H1 (cell line): ENCODE measurements at regions not wholly inside any gene's neighbourhood (a gene's known extent, or its start where the extent isn't known, plus 50 kb on each side); places are given as distances from the start of the nearest gene placed in this dataset.

Experiments
- CTCF ChIA-PET: fragments of 300-600 bp; sonication (Branson Sonifier 250); formaldehyde crosslinking; loops from one replicate; lab custom pipeline; 2021; ENCODE audit not compliant: partially characterized antibody; lab: Charles Lee
- POLR2A ChIA-PET: fragments of 300-600 bp; sonication (Branson Sonifier 250); formaldehyde crosslinking; loops from one replicate; lab custom pipeline; 2021; ENCODE audit warnings: inconsistent platforms; ENCODE audit not compliant: partially characterized antibody; lab: Charles Lee
- DNase-seq, 2 experiments: peaks; one replicate each; pipeline versions ENCODE4 v3.0.0 to v3.0.0-alpha.2; 2010 to 2022; ENCODE audit warnings: low spot score in 2 of 2, low read depth in 1 of 2, mixed read lengths in 1 of 2
- FAIRE-seq: peaks from 2 replicates; lab custom pipeline; 2011; peaks lifted over from hg19 to GRCh38; lab: Jason Lieb, UNC
- H2AFZ ChIP-seq: 2 replicates; pipeline ENCODE4 v1.8.1; 2012; ENCODE audit warnings: low read length, inconsistent platforms
- H2AK5ac ChIP-seq: 2 replicates; pipeline ENCODE4 v1.6.1; 2013; ENCODE audit warnings: low read depth, low read length
- H2BK120ac ChIP-seq: replicated peaks from 2 replicates; pipeline ENCODE3; 2013; ENCODE audit warnings: low read depth, low read length, inconsistent platforms
- H2BK12ac ChIP-seq: 2 replicates; pipeline ENCODE4 v1.6.1; 2013; ENCODE audit warnings: low read depth, low read length
- H2BK15ac ChIP-seq: 2 replicates; pipeline ENCODE4 v1.6.1; 2013; ENCODE audit warnings: low read length
- H2BK20ac ChIP-seq: 2 replicates; pipeline ENCODE4 v1.6.1; 2013; ENCODE audit warnings: low read length
- H2BK5ac ChIP-seq: 2 replicates; pipeline ENCODE4 v1.6.1; 2013; ENCODE audit warnings: low read depth, low read length
- H3K14ac ChIP-seq: 2 replicates; pipeline ENCODE4 v1.6.1; 2013; ENCODE audit warnings: inconsistent platforms; ENCODE audit not compliant: insufficient read length
- H3K18ac ChIP-seq: 2 replicates; pipeline ENCODE4 v1.6.1; 2013; ENCODE audit warnings: low read length; ENCODE audit errors: extremely low read depth
- H3K23ac ChIP-seq: 2 replicates; pipeline ENCODE4 v1.6.1; 2013; ENCODE audit warnings: inconsistent platforms; ENCODE audit not compliant: insufficient read length
- H3K23me2 ChIP-seq: 2 replicates; pipeline ENCODE4 v1.6.1; 2013; ENCODE audit warnings: low read depth, low read length
- H3K27ac ChIP-seq: 2 replicates; pipeline ENCODE4 v1.6.1; 2011; ENCODE audit warnings: low read depth, low read length, inconsistent platforms
- H3K27me3 ChIP-seq, 4 experiments: replicated peaks in 1 of 4; 1 replicate in 1 of 4; 2 replicates in 3 of 4; pipeline versions ENCODE4 v1.6.1 to v1.8.1; 2011 to 2013; ENCODE audit warnings: low read length in 3 of 4, mild to moderate bottlenecking in 3 of 4, inconsistent platforms in 2 of 4, mixed read lengths in 2 of 4, moderate library complexity in 1 of 4; ENCODE audit not compliant: control insufficient read depth in 3 of 4, insufficient read depth in 3 of 4; ENCODE audit errors: extremely low read depth in 1 of 4
- H3K36me3 ChIP-seq, 4 experiments: 2 replicates each; pipeline versions ENCODE4 v1.6.1 to v1.8.1; 2011 to 2013; ENCODE audit warnings: mild to moderate bottlenecking in 4 of 4, low read length in 3 of 4, moderate library complexity in 2 of 4, control low read depth in 1 of 4, inconsistent platforms in 1 of 4; ENCODE audit not compliant: insufficient read depth in 4 of 4, control insufficient read depth in 2 of 4
- H3K4ac ChIP-seq: replicated peaks from 2 replicates; pipeline ENCODE3; 2013; ENCODE audit warnings: low read length, low read depth, mixed read lengths, inconsistent platforms; ENCODE audit not compliant: insufficient read length
- H3K4me1 ChIP-seq, 4 experiments: replicated peaks in 1 of 4; 1 replicate in 1 of 4; 2 replicates in 3 of 4; pipeline versions ENCODE4 v1.6.1 to v1.8.1; 2011 to 2013; ENCODE audit warnings: low read length in 3 of 4, inconsistent platforms in 2 of 4, mixed read lengths in 1 of 4; ENCODE audit not compliant: insufficient read depth in 4 of 4, control insufficient read depth in 3 of 4
- H3K4me2 ChIP-seq, 2 experiments: 2 replicates each; pipeline versions ENCODE4 v1.6.1 to v1.8.1; 2011 to 2013; ENCODE audit warnings: low read depth in 2 of 2, low read length in 2 of 2, control low read depth in 1 of 2, inconsistent platforms in 1 of 2, mild to moderate bottlenecking in 1 of 2; ENCODE audit not compliant: insufficient read depth in 1 of 2
- H3K4me3 ChIP-seq, 4 experiments: fragments of 200-600, 300-600 bp in 1 of 4; sonication (generic), shearing (Covaris generic), sonication (Bioruptor Twin) in 1 of 4; 2 replicates each; pipeline versions ENCODE4 v1.5.1 to v1.8.1; 2011 to 2016; ENCODE audit warnings: low read length in 4 of 4, low read depth in 3 of 4, control low read depth in 2 of 4, inconsistent platforms in 2 of 4, mild to moderate bottlenecking in 2 of 4, mixed read lengths in 1 of 4, moderate library complexity in 1 of 4; ENCODE audit not compliant: insufficient read depth in 2 of 4; ENCODE audit errors: extremely low read depth in 1 of 4
- H3K56ac ChIP-seq: replicated peaks from 2 replicates; pipeline ENCODE3; 2013; ENCODE audit warnings: low read depth, mild to moderate bottlenecking, mixed read lengths, low read length, inconsistent platforms; ENCODE audit not compliant: insufficient read length
- H3K79me1 ChIP-seq: 2 replicates; pipeline ENCODE4 v1.6.1; 2013; ENCODE audit warnings: low read depth, low read length, control low read depth
- H3K79me2 ChIP-seq, 2 experiments: 2 replicates each; pipeline versions ENCODE4 v1.6.1 to v1.8.1; 2012 to 2013; ENCODE audit warnings: low read length in 2 of 2, mild to moderate bottlenecking in 2 of 2, inconsistent platforms in 1 of 2; ENCODE audit not compliant: insufficient read depth in 2 of 2, control insufficient read depth in 1 of 2
- H3K9ac ChIP-seq, 4 experiments: replicated peaks in 1 of 4; 1 replicate in 1 of 4; 2 replicates in 3 of 4; pipeline versions ENCODE4 v1.6.1 to v1.8.1; 2011 to 2013; ENCODE audit warnings: low read depth in 3 of 4, low read length in 3 of 4, control low read depth in 2 of 4, mild to moderate bottlenecking in 2 of 4, moderate library complexity in 2 of 4, inconsistent platforms in 1 of 4; ENCODE audit errors: extremely low read depth in 1 of 4
- H3K9me3 ChIP-seq, 2 experiments: 2 replicates each; pipeline versions ENCODE4 v1.6.1 to v1.8.1; 2012 to 2013; ENCODE audit warnings: mild to moderate bottlenecking in 2 of 2, moderate library complexity in 2 of 2, control low read depth in 1 of 2, inconsistent platforms in 1 of 2, low read depth in 1 of 2, low read length in 1 of 2, mixed read lengths in 1 of 2; ENCODE audit not compliant: insufficient read depth in 2 of 2
- H4K20me1 ChIP-seq, 2 experiments: replicated peaks in 1 of 2; 2 replicates each; pipeline versions ENCODE3 to v1.8.1; 2011 to 2013; ENCODE audit warnings: inconsistent platforms in 2 of 2, low read length in 2 of 2, mild to moderate bottlenecking in 1 of 2; ENCODE audit not compliant: insufficient read depth in 2 of 2, control insufficient read depth in 1 of 2
- H4K5ac ChIP-seq: 2 replicates; pipeline ENCODE4 v1.6.1; 2013; ENCODE audit warnings: low read length, low read depth, mixed read lengths, inconsistent platforms; ENCODE audit not compliant: insufficient read length
- H4K8ac ChIP-seq: 2 replicates; pipeline ENCODE4 v1.8.0; 2013; ENCODE audit warnings: mild to moderate bottlenecking, moderate library complexity, low read length, inconsistent platforms; ENCODE audit not compliant: insufficient read depth; ENCODE audit errors: extremely low read depth
- H4K91ac ChIP-seq: replicated peaks from 2 replicates; pipeline ENCODE3; 2013; ENCODE audit warnings: low read length, mixed read lengths, inconsistent platforms; ENCODE audit not compliant: insufficient read length
- BCL11A ChIP-seq, 2 experiments: IDR thresholded peaks; one replicate each; pipeline ENCODE4 v1.6.1; 2011; ENCODE audit warnings: low read depth in 2 of 2, low read length in 2 of 2, mild to moderate bottlenecking in 2 of 2
- CHD2 ChIP-seq: IDR thresholded peaks from 2 replicates; pipeline ENCODE4 v1.6.1; 2012; ENCODE audit warnings: low read length, improper control_type of control experiment
- E2F6 ChIP-seq: IDR thresholded peaks from 2 replicates; pipeline ENCODE4 v1.6.1; 2012; ENCODE audit warnings: inconsistent platforms
- EP300 ChIP-seq, 2 experiments: IDR thresholded peaks; 1 replicate in 1 of 2; 2 replicates in 1 of 2; pipeline ENCODE4 v1.6.1; 2011 to 2012; ENCODE audit warnings: low read depth in 2 of 2, low read length in 2 of 2, mild to moderate bottlenecking in 2 of 2, borderline replicate concordance in 1 of 2, inconsistent platforms in 1 of 2, moderate library complexity in 1 of 2
- GABPA ChIP-seq: IDR thresholded peaks from 2 replicates; pipeline ENCODE4 v1.6.1; 2011; ENCODE audit warnings: mild to moderate bottlenecking, low read length, moderate library complexity, borderline replicate concordance; ENCODE audit not compliant: insufficient read depth
- JUN ChIP-seq: IDR thresholded peaks from 2 replicates; pipeline ENCODE4 v1.6.1; 2011; ENCODE audit warnings: low read depth, mild to moderate bottlenecking, improper control_type of control experiment, low read length
- JUND ChIP-seq: IDR thresholded peaks from 2 replicates; pipeline ENCODE4 v1.6.1; 2011; ENCODE audit warnings: mild to moderate bottlenecking, improper control_type of control experiment, low read length
- RFX5 ChIP-seq: IDR thresholded peaks from 2 replicates; pipeline ENCODE4 v1.6.1; 2011; ENCODE audit warnings: low read depth, low read length, improper control_type of control experiment, borderline replicate concordance
- SAP30 ChIP-seq: fragments of 300-600 bp; sonication (generic); IDR thresholded peaks from 2 replicates; pipeline ENCODE4 v1.7.1; 2012; ENCODE audit warnings: low read length, moderate library complexity, mild to moderate bottlenecking, inconsistent platforms; ENCODE audit not compliant: insufficient read depth, insufficient replicate concordance
- SIN3A ChIP-seq, 2 experiments: IDR thresholded peaks in 1 of 2; conservative IDR thresholded peaks in 1 of 2; 2 replicates each; pipeline ENCODE4 v1.6.1; 2011 to 2012; ENCODE audit warnings: low read length in 2 of 2, improper control_type of control experiment in 1 of 2, low read depth in 1 of 2, mild to moderate bottlenecking in 1 of 2
- SIX5 ChIP-seq: IDR thresholded peaks from 2 replicates; pipeline ENCODE4 v1.6.1; 2011; ENCODE audit warnings: mild to moderate bottlenecking, low read depth, low read length
- SP1 ChIP-seq: IDR thresholded peaks from 2 replicates; pipeline ENCODE4 v1.6.1; 2011; ENCODE audit warnings: low read depth, low read length
- SUZ12 ChIP-seq: fragments of 200-600 bp; sonication (generic); IDR thresholded peaks from 2 replicates; pipeline ENCODE4 v1.6.1; 2012; ENCODE audit warnings: mild to moderate bottlenecking, inconsistent platforms, low read length, moderate library complexity, mixed read lengths
- TBP ChIP-seq: IDR thresholded peaks from 2 replicates; pipeline ENCODE4 v1.6.1; 2011; ENCODE audit warnings: low read depth, low read length, improper control_type of control experiment
- whole genome bisulfite sequencing, 2 experiments: shearing (Covaris generic) in 1 of 2; methylation state at CpG; one replicate each; pipeline versions ENCODE4 v1.1.6 to v1.1.7; 2013 to 2015; ENCODE audit warnings: low lambda C conversion rate in 2 of 2, mixed read lengths in 2 of 2, inconsistent platforms in 1 of 2, low coverage in 1 of 2, missing lambda C conversion rate in 1 of 2; ENCODE audit not compliant: insufficient replicate concordance in 2 of 2, insufficient coverage in 1 of 2, insufficient read length in 1 of 2; ENCODE audit errors: extremely low coverage in 1 of 2, missing lambda C conversion rate in 1 of 2; 5-methylcytosine and 5-hydroxymethylcytosine counted together

DNA sequence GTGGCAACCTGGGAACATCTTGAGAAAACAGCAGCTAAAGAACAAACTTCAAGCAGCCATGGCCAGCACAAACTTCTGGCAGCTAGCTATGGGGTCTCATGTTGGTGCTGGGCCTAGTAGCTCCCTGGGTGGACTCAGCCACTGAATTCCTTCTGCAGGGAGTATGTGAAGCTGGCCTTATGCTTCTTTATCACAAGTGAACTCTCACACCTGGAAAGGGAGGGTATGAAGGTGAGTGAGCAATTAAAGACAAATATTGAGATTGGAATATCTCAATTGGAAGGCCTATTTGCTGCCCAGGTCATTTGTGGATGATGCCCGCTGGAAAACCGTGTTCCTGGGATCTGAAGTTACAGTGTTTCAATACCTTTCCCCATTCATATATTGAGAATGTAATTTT is 153.3 kb upstream of the RPS6KA3 start:
- no peak for FAIRE-seq
- no peak overlapping the region for H3K4ac ChIP-seq
- no peak overlapping the region for H4K91ac ChIP-seq
- H3K79me1 ChIP-seq: no peaks in the 10 kb centered on the region
- no peak overlapping the region for H4K8ac ChIP-seq
- 94% methylated on average over 2 of the region's 2 CpGs; no CpG with 5 or more reads in 1 of the 2 experiments for WGBS, 2 experiments
- H3K9ac ChIP-seq: no peak overlapping the region
- H4K5ac ChIP-seq: no peak overlapping the region
- H3K23me2 ChIP-seq: no peaks in the 10 kb centered on the region
- H3K4me3 ChIP-seq: no peak overlapping the region
- no peaks in the 10 kb centered on the region for H4K20me1 ChIP-seq
- no peaks in the 10 kb centered on the region for H3K9me3 ChIP-seq
- H2AFZ ChIP-seq: no peak overlapping the region
- H3K4me1 ChIP-seq: no peaks in the 10 kb centered on the region
- H2BK15ac ChIP-seq: no peak overlapping the region
- no peaks in the 10 kb centered on the region for H3K36me3 ChIP-seq
- ChIA-PET CTCF (interaction anchor here (1.0 kb wide), 1 partner anchor 101 kb away, joined by 3 read pairs; no protein-coding TSS in a partner anchor), POLR2A (no interaction called here)
- H3K27me3 ChIP-seq: no peaks in the 10 kb centered on the region
- no peak overlapping the region for H3K27ac ChIP-seq
- H2BK5ac ChIP-seq: no peak overlapping the region
- no peak overlapping the region for H3K23ac ChIP-seq
- H3K79me2 ChIP-seq: no peaks in the 10 kb centered on the region
- no peak for DNase-seq
- no peak overlapping the region for H3K18ac ChIP-seq
- H3K14ac ChIP-seq: no peak overlapping the region
- H3K4me2 ChIP-seq: no peak overlapping the region
- H2BK120ac ChIP-seq: no peak overlapping the region
- H2AK5ac ChIP-seq: no peak overlapping the region
- no peak overlapping the region for H2BK12ac ChIP-seq
- no peak overlapping the region for H2BK20ac ChIP-seq
- no peak overlapping the region for H3K56ac ChIP-seq
- TF ChIP-seq SP1 (no peak), SIN3A (conservative IDR thresholded peaks at IDR 0.05 in 1 of 2, IDR thresholded peaks at IDR 0.05 in 1 of 2; ENCODE audit: low read depth in 1 of 2, low read length in 2 of 2) (no peak), TBP (no peak), JUN (no peak), SAP30 (no peak), CHD2 (no peak), GABPA (no peak), SUZ12 (no peak), EP300 (IDR thresholded peaks at IDR 0.05; ENCODE audit: borderline replicate concordance in 1 of 2, low read depth in 2 of 2, low read length in 2 of 2) (no peak), E2F6 (no peak), BCL11A (IDR thresholded peaks at IDR 0.05; ENCODE audit: low read depth in 2 of 2, low read length in 2 of 2) (no peak), SIX5 (no peak), JUND (no peak), RFX5 (no peak)
